NCI-H748 treated with DMSO at 0.1 percent for 48 hours (cell line): ENCODE measurements at regions not wholly inside any gene's neighbourhood (a gene's known extent, or its start where the extent isn't known, plus 50 kb on each side); places are given as distances from the start of the nearest gene placed in this dataset.

Source experiments
- DNase-seq: peaks from one replicate; lab custom pipeline; 2025; lab: John Stamatoyannopoulos, UW

DNA sequence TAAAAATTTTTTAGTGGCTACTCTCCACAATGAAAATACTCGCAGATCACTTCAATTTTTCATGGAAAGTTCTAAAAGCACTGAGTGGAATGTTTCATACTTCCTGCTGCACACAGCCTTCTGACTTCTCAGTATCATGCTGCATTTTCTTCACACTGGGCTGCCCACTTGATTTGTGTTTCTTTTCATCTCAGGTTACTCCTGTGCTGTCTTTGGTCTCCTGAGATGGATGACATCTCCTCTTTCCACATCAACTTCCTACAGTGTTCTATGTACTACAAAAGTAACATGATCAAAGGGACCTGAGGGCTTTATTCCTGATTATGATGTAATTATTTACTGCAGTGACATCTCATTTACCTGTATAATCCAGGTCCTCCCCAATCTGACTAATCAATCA lies 927.7 kb downstream of the ROBO2 start:
- DNase-seq = no peak

DNA sequence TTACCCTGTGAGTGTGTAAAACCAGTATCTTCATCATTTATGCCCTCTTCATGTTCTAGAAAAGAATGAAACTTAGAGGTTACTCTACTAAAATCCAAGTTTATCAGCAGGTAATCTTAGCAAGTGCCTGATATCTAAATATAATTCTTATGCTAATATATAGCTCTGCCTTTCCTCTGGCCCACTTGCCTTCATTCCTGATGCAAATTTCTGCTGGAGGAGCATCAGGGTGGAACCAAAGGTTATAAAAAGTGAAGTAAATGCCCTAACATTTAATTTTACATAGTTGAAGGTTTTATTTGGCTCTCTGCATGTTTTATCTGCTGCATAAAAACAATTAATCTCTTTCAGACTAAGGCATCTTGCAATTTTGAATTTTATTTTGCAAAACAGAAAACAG lies 936.2 kb downstream of the ROBO2 start:
- DNase-seq = no peak

DNA sequence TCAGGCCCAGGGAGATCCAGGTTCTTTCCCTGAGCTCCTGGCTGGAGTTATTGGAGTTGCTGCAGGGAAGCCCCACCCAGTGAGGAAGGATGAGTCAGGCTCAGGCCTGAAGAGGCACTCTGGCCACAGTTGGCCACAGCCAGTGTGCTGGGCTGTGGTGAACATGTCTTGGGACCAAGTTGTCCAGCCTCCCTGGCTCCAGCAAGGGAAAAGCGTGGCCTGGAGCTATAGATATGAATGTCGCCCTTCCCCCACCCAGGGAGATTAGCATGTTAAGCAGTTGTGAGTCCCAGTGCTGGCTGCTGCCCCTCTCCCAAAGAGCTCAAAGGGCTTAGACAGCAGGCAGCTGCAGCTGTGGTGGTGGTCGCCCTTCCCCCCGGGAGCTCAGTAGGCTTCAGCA lies 963.2 kb downstream of the ROBO2 start:
- DNase-seq = no peak

DNA sequence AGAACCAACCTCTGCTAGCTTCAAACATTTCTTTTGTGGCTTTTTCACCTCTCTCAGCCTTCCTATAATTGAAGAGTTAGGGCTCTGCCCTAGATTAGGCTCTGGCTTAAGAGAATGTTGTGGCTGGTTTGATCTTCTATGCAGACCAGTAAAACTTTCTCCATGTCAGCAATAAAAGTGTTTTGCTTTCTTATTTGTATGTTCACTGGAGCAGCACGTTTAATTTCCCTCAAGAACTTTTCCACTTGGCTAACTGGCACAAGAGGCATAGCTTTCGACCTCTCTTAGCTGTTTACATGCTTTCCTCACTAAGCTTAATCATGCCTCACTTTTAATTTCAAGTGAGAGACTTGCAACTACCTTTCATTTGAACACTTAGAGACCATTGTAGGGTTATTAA lies 964.7 kb downstream of the ROBO2 start:
- DNase-seq = no peak

DNA sequence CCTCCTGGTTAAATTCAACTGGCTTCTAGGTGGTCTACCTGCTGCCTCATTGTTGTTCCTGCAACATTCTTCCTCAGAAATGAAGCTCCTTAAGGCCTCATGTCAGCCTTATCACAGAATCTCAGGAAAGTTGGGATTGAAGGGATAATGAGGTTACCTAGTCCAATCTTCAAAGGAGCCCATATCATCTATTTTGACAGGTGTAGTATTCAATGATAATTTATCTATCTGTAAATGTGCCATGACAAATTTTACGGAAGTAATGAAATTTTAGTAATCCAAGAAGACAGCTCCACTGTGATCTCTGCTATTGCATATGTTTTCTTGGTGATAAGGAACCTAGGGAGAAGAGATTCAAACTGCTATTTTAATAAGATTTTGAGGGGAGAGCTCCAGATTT lies 973.8 kb downstream of the ROBO2 start:
- DNase-seq = no peak

DNA sequence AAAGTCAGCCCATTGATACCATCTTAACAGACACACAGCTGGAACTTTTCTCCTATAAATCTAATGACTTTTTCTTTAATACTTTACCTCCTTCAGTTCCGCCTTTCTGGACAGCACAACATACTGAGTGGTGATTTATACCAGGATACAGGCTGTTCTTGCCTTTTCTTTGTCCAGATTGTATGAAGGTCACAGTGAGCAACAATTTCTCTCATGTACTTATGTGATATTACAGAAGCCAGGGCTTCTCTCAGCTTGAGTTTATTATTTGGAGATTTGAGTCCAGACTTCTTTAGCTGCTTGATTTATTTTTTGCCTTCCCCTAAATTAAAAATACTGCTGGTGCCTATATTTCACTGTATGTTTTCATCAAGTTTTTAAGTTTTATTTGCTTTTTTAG lies 976.0 kb downstream of the ROBO2 start:
- DNase-seq = no peak

DNA sequence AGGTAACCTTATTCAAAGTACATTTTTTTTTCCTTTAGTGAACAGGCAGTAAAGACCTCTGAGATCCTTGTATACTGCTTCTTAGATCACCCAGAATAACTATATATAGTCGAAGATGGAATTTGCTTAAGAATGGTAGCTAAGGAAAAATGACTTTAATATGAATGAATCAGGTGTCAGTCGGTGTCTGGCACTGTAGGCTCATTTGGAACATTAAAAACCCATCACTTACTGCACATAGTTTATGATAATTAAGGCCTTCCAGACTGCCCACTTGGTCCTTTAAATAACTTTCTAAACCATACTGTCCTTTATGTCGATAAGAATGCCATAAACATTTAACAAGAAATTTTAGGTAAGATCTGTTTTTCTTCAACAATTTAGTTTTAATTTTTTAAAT lies 981.8 kb downstream of the ROBO2 start:
- DNase-seq = no peak

DNA sequence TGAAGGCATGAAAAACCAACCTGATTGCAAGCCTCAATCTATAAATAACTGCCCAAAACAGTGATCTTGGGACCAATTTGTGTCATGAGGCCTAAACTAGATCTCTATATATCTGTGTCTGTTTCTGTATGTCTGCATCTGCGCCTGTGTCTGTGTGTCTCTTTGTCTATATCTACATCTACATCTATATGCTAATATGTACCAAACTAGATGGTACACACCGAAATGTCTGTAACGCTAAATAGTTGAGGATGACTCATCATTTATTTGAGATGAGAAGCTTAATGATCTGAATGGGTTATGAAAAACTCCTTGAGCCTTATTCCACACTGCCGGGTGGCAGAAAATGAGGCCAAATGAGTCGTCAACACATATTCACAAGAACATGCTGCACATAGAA lies 982.3 kb downstream of the ROBO2 start:
- no peak for DNase-seq

DNA sequence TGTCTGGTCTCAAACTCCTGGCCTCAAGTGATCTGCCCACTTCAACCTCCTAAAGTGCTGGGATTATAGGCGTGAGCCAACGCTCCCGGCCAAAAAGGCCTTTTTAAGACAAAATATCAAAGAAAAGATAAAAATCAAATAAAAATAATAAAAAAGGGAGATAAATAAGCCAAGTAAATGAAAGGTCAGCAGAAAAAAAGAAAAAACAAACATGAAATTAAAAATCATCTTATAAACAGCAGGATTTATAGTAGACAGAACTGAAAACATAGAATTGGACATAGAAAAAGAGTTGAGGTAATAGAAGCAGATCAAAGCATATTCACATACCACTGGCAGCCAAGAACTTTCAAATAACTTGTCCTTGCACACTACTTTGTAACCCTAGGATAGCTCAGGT lies 983.4 kb downstream of the ROBO2 start:
- no peak for DNase-seq

DNA sequence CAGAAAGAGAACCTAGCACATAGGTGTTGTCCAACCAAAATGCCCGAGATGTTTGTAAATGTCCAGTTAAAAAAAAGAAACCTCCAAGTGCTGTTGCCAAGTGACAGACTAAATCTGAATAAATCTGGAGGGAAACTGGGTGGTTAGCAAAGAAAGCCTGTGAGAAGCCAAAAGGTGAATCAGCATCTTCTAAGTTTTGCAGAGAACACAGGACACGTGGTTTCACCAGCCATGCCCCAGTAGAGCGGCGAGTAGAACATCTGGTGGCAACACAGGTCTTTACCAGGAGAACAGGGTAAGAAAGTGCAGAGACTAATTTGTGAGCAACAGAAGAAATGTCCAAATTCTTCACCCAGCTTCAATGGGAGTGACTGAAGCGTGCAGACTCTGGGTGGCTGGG lies 986.0 kb downstream of the ROBO2 start:
- no peak for DNase-seq

DNA sequence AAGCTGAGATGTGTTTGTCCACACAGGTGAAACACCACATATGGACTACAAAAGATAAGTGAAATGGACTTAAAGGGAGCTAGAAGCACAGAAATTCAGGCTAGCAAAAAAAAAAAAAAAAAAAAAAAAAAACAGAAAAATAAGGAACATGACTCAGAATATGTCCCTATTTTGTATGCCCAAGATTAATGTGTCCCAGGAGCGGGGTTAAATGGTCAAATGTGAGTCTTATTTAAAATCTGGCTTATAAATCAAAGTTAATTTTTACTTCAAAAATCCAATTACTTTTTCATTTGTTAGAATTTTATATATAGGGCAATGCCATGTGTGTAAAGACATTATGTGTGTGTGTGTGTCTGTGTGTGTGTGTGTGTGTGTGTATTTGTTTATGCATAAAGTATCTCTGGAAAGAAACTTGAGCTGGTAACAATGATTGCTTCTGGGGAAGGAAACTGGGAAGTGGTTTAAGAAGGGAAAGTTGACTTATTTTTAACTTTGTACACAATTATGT lies 986.5 kb downstream of the ROBO2 start:
- DNase-seq = no peak

DNA sequence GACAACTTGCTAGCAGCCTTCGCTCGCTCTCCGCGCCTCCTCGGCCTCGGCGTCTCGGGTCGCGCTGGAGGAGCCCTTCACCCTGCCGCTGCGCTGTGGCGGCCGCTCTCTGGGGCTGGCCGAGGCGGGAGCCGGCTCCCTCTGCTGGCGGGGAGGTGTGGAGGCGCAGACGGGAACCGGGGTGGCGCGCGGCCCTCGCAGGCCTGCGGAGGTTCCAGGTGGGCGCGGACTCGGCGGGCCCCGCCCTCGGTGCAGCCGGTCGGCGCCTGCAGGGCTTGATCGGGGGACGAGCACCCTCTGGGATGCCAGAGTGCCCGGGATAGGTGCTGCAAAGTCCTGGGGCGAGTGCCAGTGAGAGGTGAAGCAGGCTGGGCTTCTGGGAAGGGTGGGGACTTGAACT lies 989.9 kb downstream of the ROBO2 start:
- no peak for DNase-seq

DNA sequence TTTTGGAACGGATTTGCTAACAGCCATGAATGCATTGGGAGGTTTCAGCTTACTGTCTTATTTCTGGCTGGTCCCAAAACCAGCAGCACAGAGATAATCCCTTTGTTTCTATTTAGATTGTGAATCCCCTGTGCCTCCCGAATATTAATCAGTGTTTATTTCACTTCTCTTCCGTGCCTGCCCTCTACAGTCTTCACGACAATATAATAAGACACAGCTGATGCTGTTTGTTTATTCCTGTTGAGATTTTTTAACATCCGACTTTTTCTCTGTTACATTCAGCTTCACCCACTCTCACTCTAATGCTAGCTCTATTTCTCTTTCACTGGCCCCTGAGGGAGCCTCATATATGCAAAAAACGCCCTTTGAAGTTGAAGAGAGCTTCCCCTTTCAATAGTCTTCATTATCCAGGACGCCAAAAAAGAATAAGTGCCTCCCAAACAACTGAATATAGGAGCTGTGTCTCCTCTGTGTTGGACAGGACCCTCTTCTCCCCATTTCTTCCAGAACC lies 995.3 kb downstream of the ROBO2 start:
- no peak for DNase-seq

DNA sequence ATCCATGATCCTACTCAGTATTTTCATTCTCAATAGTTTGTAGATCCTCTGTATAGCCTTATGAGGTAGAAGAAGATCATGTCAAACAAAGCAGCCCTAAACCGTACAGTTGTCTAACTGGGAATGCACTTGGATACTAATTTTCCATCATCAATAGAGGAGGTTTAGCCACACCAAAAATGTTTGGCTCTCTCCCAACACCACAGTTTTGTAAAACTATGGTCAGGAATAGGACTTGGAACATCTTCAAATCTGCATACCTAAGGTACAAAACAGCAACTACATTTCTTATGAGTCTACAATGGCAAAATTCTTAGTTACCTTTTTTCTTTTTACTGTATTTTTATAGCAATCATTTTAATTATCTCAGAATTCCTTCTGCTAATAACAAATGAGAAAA lies 1001.6 kb downstream of the ROBO2 start:
- DNase-seq = no peak

DNA sequence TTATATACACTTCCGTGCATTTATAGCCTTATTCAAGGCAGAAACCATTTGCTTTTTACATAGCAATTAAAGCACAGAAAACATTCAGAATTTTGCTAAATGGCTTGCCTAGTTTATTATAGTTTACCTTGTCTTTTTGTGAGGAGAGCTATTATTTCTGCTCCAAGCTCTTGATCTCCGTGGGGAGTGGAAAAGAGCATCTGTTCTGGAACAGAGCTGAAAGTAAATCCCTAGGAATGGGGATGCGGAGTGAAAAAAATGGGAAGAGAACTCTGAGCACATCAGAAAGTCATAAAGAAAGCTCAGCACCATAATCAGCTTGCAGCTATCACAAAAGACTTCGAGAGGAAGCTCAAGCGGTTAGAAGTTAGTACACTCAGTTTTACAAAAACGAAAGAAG lies 1006.7 kb downstream of the ROBO2 start:
- DNase-seq = no peak

DNA sequence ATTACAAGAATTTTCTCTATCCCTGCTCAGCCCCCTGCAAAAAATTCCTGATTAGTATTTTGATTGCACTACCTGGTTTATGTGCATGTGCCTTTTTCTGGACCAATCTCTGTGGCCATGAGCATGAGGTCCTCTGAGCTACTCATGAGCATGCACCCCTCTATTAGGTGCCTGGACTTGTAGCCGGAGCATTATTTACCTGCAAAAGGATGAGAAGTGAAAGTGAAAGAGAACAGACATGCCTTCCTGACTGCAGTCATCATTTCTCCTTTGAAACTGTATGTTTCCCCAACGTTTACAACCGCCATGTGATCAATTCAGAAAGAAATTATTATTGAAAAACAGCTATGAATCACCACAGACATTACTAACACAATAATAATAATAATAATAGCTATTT lies 1008.8 kb downstream of the ROBO2 start:
- no peak for DNase-seq

DNA sequence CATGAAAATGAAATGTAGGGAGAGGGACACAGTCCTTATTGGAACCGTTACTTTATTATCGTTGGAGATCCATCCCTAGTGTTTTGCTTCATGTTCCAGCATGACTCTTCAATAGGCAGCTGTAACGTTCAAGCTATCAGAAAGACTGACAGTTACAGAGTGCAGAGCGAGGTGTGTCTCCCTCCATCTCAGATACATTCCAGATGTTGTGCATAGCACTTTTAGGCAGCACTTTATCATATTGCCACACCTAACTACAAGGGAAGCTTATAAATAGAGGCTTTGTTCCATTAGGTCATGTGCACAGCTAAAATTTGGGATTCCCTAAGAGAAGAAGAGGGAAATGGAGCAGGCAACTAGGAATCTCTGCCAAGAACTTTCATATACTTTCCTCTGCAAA lies 1009.6 kb downstream of the ROBO2 start:
- no peak for DNase-seq

DNA sequence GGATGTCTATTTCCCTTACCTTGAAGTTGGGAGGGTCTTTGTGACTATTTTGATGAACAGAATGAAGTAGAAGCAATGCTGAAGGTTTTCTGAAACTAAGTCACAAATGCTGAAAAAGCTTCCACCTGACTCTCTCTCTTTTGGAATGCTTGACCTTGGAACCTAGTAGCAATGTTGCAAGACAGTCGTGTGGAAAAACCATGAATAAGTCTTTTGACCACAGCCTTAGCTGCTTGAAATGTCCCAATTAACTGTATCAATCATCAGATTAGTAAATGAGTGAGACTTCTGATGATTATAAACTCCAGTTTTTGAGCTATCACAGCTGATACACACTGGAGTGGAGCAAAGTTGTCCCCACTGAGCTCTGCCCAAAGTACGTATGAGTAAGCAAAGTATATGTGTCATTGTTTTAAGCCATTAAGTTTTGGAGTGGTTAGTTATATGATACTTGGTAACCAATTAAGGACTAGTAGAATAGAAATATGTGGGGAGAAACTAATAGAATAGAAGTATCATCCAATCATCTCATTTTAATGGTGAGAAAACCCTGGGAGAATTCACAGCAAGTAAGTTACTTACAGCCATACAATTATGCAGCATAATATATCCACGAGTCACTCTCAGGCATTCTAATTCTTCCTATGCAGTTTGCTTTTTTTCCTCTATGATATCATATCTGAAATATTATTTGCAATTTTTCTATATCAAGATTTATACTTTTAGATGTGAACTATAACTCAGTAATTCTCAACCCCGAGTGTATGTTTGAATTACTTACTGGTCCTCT lies 1010.6 kb downstream of the ROBO2 start:
- no peak for DNase-seq

DNA sequence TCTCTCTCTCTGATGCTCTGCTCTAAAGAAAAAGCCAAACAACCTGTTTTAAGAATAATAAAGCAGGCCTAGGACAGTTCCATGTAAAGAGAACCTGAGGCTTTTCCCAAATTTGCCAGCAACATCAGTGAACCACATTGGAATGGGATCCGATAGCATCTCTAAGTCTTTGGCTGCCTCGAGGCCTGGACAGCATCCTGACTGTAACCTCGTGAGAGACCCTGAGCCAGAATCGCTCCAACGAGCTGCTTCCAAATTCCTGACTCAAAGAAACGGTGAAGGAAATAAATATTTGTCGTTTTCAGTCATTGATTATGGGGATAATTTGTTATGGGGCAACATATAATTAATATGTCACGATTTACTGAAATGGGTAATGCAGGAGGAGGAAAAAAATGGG lies 1012.8 kb downstream of the ROBO2 start:
- DNase-seq = no peak

DNA sequence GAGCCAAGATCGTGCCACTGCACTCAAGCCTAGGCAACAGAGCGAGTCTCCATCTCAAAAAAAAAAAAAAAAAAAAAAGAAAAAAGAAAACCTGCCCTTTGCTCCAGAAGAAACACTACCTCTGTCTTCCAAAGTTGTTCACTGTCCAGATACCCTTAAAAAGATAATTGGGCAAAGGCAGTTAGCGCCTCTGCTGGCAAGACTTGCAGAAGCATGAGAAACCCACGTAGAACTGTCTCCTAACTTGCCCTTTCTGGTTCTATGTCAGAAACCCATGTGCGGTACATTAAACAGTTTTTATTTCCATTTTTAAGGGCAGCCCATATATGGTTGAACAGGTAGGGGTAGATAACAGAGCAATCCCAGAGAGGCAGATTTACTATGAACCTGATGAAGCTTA lies 1026.4 kb downstream of the ROBO2 start:
- no peak for DNase-seq

DNA sequence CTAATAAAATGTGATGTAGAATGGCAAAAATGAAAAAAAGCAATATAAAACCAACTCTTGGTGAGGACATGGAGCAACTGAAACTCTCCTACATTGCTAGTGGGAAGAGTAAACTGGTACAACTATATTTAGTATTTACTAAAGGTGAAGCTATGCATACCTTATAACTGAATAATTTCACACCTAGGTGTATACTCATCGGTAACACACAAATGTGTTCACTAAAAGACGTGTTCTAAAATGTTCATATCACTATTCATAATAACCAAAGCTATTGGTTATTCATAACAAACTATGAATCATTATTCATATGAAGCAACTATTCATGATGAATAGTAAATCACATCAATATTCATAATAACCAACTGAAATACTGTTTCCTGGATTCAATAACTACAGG lies 1030.3 kb downstream of the ROBO2 start:
- DNase-seq = no peak

DNA sequence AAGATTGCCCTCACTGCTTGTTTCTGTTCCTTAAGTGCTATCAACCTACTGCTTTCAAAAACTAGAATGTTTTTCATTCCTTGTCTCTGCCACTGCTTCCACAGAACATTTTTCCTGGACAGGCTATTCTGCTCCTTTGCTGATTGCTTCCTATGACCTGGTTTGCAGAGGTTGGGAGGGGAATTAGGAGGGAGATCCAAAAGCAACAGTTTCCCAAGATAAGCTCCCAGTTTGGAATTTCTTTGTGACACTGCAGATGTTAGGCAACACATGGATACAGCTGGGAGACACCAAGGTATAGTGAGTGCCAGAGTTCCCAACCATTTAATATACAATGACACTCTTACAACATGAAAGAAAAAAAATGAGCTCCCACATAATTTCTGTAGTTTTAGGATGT lies 1036.5 kb downstream of the ROBO2 start:
- DNase-seq = no peak

DNA sequence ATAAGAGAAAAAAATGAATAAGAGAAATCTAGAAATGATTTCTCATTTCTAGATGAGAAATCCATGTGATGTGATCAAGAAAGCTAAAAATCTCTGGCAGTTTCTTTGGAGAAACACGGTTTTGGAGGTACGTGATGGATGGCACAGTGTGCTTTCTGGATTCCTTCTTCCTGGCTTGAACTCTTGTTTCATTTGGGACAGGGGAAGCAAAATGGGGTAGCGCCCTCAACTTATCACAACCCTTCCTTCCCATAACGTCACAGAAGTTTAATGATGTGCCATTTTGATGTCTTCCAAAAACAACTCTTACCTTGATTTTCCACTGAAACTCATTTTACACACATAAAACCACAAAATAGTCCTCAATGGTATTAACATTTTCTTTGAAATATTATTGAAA lies 1037.3 kb downstream of the ROBO2 start:
- no peak for DNase-seq

DNA sequence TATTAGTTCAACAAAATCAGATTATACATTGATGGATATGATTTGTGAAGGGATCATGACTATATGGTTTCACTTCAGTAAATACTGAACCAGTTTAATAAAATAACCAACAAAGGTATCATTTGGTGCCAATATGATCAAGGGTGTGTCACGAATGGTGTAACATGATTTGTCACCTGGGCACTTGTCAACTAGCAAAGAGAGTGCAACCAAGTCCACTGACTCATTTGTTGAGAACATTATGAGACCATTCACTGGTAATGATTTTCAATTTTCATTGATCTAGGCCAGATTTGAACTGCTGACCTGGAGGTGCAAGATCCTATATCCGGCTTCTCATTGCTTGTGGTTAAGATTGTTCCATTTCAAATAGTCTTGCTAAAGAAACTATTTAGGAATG lies 1037.9 kb downstream of the ROBO2 start:
- DNase-seq = no peak
